Cerebellar cortex (tissue), 1 donor: ENCODE measurements at regions not wholly inside any gene's neighbourhood (a gene's known extent, or its start where the extent isn't known, plus 50 kb on each side); places are given as distances from the start of the nearest gene placed in this dataset.

ENCODE experiments used
- DNase-seq: peaks from one replicate; pipeline ENCODE4 v3.0.0-alpha.2; 2015; ENCODE audit warnings: low spot score

GRCh38 chrX:16445166-16445752 lies 204.7 kb upstream of the S100G start:
- DNase-seq: peak; percentile 25

GRCh38 chrX:16451334-16451733 lies 198.6 kb upstream of the S100G start:
- DNase-seq: no peak

GRCh38 chrX:16454926-16455325 lies 195.0 kb upstream of the S100G start:
- no peak for DNase-seq

- no peak for DNase-seq
These were observed 192.7 kb upstream of the S100G start for GRCh38 chrX:16457239-16457638.

GRCh38 chrX:16458208-16458607 lies 191.8 kb upstream of the S100G start:
- DNase-seq: no peak

GRCh38 chrX:16459008-16459407 lies 190.9 kb upstream of the S100G start:
- no peak for DNase-seq

- no peak for DNase-seq
These were observed 188.0 kb upstream of the S100G start for GRCh38 chrX:16461968-16462367.

- DNase-seq: peak; percentile 3
These were observed 187.0 kb upstream of the S100G start for GRCh38 chrX:16462912-16463311.

GRCh38 chrX:16464369-16464768 lies 185.6 kb upstream of the S100G start:
- no peak for DNase-seq

GRCh38 chrX:16465081-16465876 lies 184.7 kb upstream of the S100G start:
- no peak for DNase-seq

GRCh38 chrX:16466640-16467432 lies 183.1 kb upstream of the S100G start:
- DNase-seq: no peak

GRCh38 chrX:16469870-16470269 lies 180.1 kb upstream of the S100G start:
- DNase-seq: no peak

GRCh38 chrX:16472345-16472744 lies 177.6 kb upstream of the S100G start:
- DNase-seq: no peak

GRCh38 chrX:16474511-16474910 lies 175.4 kb upstream of the S100G start:
- DNase-seq: no peak

- no peak for DNase-seq
These were observed 173.9 kb upstream of the S100G start for GRCh38 chrX:16476009-16476408.

GRCh38 chrX:16476692-16477091 lies 173.3 kb upstream of the S100G start:
- DNase-seq: no peak

GRCh38 chrX:16479206-16479869 lies 170.6 kb upstream of the S100G start:
- no peak for DNase-seq

- no peak for DNase-seq
These were observed 169.9 kb upstream of the S100G start for GRCh38 chrX:16480049-16480448.

- DNase-seq: no peak
These were observed 165.6 kb upstream of the S100G start for GRCh38 chrX:16484338-16484737.

GRCh38 chrX:16487620-16488385 lies 162.2 kb upstream of the S100G start:
- DNase-seq: no peak

- no peak for DNase-seq
These were observed 161.0 kb upstream of the S100G start for GRCh38 chrX:16488959-16489358.

- no peak for DNase-seq
These were observed 158.5 kb upstream of the S100G start for GRCh38 chrX:16491461-16491860.
